ENCODE measurements at regions not wholly inside any gene's neighbourhood (a gene's known extent, or its start where the extent isn't known, plus 50 kb on each side); places are given as distances from the start of the nearest gene placed in this dataset.

DNA sequence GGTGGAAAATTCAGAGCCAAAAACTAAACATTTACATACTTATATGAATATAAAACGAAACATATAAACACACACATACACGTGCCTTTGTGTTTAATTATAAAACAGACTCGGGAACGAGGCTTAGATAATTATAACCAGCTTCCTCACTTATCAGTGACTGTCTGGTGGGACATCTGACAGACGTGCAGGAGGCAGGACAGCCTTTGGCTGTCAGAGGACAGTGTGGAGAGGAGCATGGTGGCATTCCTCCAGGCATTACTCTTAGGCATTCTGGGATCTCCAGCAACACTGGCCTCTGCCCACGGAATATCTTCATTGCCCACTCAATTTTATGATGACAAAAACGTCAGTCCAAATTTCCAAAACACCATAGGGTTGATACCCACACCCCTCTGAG lies 262.2 kb upstream of the NFE2L3 start:
- Mint-ChIP-seq H3K9me3 (no peaks in the 10 kb centered on the region), H3K27ac (no peak overlapping the region), H3K27me3 (peaks cover 23% of the 10 kb centered on the region), H3K4me3 (no peak overlapping the region), H3K4me1 (peaks cover 14% of the 10 kb centered on the region), H3K36me3 (ENCODE audit: low read depth) (peaks cover 2% of the 10 kb centered on the region)
- DNase-seq, result no peak
- intact Hi-C loops (cut with micrococcal nuclease), result loop anchor here (5.0 to 10.0 kb wide), 2 partner anchors 265 to 398 kb away; partner anchors contain the start of gene NFE2L3

DNA sequence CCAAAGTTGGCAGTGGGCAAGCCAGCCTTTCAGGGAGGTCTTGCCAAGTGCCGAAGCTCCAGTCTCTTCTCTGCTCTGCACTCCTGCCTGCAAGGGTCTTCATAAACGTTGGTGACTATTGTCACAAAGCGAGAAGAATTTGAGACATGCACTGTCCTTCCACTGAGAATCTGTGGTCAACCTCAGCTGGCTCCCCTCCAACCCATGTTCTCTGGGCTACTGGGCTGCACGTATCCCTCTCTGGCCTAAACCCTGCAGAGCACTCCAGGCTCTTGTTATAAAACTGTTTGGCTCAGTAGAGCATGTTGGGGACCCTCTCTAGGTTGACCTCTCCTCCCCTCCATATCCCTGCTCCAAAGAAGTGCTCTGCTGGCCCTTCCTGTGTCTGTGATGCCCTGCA lies 260.4 kb upstream of the NFE2L3 start:
- H3K36me3 Mint-ChIP-seq (ENCODE audit: low read depth), result peaks cover 2% of the 10 kb centered on the region

DNA sequence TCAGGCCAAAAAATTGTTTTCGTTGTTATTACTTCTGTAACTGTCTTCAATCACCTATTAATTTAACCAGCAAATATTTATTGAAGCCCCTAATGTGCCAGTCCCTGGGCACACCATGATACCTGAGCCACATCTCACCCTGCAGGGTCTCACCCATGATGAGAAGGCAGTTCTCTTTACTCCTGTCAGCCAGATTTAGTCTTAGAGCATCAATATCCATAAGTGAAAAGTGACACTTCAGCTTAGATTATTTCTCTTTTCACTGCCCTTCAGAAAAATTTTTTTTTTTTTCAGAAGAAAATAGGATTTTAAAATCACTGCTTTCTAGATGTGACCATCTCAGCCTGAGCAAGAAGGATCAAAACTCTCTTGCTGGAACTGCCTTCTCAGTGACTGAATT lies 258.6 kb upstream of the NFE2L3 start:
- intact Hi-C loops (cut with micrococcal nuclease), result loop anchor here (1.0 to 10.0 kb wide), 6 partner anchors 168 to 607 kb away; partner anchors contain the start of gene NFE2L3
- H3K36me3 Mint-ChIP-seq (ENCODE audit: low read depth), result peaks cover 2% of the 10 kb centered on the region
- peaks cover 25% of the 10 kb centered on the region for H3K4me1 Mint-ChIP-seq
- H3K27ac Mint-ChIP-seq, result no peak overlapping the region
- no peak for DNase-seq
- peak overlapping the region; percentile 88 for H3K4me3 Mint-ChIP-seq
- H3K9me3 Mint-ChIP-seq, result no peaks in the 10 kb centered on the region
- H3K27me3 Mint-ChIP-seq, result peaks cover 26% of the 10 kb centered on the region

More for the DNA sequence above, 260.4 kb upstream of the NFE2L3 start:
- no peak for DNase-seq
- no peak overlapping the region for H3K27ac Mint-ChIP-seq
- peaks cover 23% of the 10 kb centered on the region for H3K4me1 Mint-ChIP-seq
- peaks cover 21% of the 10 kb centered on the region for H3K27me3 Mint-ChIP-seq
- H3K9me3 Mint-ChIP-seq, result no peaks in the 10 kb centered on the region
- H3K4me3 Mint-ChIP-seq, result no peak overlapping the region
- intact Hi-C loops (cut with micrococcal nuclease), result loop anchor here (5.0 to 10.0 kb wide), 2 partner anchors 263 to 396 kb away; partner anchors contain the start of gene NFE2L3

DNA sequence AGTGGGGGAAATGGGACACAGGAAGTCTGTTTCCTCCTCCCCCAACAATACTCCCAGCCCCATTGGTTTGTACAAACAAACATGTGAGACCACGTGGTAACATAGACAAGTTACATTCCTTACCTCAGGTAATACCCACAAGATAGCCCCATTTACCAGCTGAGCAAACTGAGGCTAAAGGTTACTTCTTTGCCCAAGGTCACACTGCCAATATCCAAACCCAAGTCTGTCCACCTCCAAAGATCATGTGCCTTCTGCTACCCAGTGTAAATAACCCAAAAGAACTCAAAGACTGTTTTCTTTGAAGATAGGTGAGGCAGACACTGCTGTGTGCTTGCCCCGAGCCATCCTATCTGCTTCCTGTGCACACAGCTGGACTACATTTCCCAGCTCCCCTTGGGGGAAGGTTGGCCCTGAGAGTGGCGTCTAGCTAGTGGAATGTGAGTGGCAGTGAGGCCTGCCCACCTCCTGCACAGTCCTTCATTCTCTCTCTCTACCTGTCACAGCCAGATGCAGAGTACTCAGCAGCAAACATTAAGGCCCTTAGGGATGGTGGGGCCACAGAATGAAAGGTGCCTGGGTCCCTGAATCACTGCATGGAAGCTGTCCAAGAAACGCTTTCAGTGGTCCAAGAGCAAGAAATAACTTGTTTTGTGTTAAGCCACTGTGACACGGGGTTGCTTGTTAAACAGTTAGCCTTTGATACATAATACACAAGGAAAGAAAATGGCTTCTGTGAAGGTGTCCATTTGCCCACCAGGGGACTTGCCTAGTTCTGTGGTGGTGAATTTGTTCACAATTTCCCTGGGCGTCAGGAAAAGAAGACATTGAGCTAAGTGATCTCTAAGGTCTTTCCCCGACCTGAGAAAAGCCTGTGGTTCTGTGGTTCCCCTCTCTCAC lies 257.7 kb upstream of the NFE2L3 start:
- Mint-ChIP-seq H3K9me3 (no peaks in the 10 kb centered on the region), H3K36me3 (ENCODE audit: low read depth) (peaks cover 2% of the 10 kb centered on the region), H3K27ac (no peak overlapping the region), H3K4me1 (peaks cover 25% of the 10 kb centered on the region), H3K27me3 (peaks cover 20% of the 10 kb centered on the region), H3K4me3 (peak overlapping the region; percentile 75)
- DNase-seq, result peak; percentile 76
- intact Hi-C loops (cut with micrococcal nuclease), result loop anchor here (2.0 to 10.0 kb wide), 4 partner anchors 57 to 773 kb away; partner anchors contain the start of gene NFE2L3

DNA sequence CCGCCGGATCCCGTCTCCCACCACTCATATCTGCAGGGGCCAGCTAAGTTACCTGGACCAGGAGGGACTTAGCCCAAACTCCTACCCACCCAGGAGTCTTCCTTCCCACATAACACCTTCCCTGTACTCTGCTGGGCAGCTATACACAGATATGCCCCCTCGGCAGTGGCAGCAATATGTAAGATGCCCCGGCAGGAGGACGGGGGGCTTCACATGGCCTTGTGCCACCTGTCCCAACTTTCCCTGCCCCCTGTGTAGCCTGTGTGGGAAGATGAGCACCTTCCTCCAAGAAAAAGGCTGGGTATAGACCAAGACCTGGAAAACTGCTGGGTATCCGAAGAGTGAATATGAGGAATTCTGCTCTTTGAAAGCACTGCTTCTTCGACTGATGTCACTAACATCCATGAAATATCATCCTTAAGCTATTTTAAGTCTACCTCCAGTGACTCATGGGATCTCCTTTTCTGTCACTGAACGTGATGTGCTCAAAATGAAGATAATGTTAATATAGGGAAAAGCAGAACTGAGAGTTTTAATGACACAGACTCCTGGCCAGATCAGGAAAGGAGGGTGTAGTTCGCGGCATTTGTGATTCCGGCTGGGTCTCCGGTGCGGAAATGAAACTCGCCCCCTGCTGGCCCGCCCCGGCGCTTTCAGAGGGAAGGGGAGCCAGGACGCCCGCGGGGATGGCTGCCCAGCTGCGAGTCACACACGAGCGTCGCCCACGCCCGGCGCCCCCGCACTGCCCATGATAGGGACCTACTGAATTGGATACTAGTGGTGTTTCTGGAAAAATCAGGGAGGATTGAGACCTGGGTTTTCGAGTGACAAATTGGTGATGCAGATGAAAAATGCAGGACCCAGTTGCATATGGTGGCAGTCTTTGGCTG lies 256.9 kb upstream of the NFE2L3 start:
- H3K9me3 Mint-ChIP-seq, result no peaks in the 10 kb centered on the region
- intact Hi-C loops (cut with micrococcal nuclease), result loop anchor here (2.0 to 10.0 kb wide), 4 partner anchors 56 to 772 kb away; partner anchors contain the start of gene NFE2L3
- peaks cover 2% of the 10 kb centered on the region for H3K36me3 Mint-ChIP-seq (ENCODE audit: low read depth)
- H3K27ac Mint-ChIP-seq, result no peak overlapping the region
- H3K4me1 Mint-ChIP-seq, result peaks cover 25% of the 10 kb centered on the region
- H3K27me3 Mint-ChIP-seq, result peaks cover 17% of the 10 kb centered on the region
- H3K4me3 Mint-ChIP-seq, result peak overlapping the region; percentile 75
- peak; percentile 90 for DNase-seq

DNA sequence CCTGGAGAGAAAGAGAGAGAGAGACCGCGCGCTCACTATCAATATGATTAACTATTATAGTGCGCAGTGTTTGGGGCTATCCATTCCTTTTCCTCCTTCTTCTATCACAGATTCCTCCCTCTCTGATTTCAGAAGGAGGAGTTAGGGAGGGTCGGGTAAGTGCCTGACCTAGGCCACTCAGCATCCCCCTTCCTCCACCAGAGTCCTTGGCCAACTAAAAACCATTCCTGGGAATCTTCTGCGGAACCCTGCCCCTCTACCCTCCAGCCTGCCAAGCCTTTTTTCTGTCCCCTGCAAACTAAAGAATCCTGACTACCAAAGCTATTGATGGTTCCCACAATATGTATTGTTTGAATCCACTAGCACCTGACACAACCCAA lies 256.2 kb upstream of the NFE2L3 start:
- no peak for DNase-seq
- Mint-ChIP-seq H3K27me3 (peaks cover 17% of the 10 kb centered on the region), H3K36me3 (ENCODE audit: low read depth) (peaks cover 2% of the 10 kb centered on the region), H3K4me1 (peaks cover 25% of the 10 kb centered on the region), H3K27ac (no peak overlapping the region), H3K4me3 (peak overlapping the region; percentile 75), H3K9me3 (no peaks in the 10 kb centered on the region)
- intact Hi-C loops (cut with micrococcal nuclease), result loop anchor here (2.0 to 10.0 kb wide), 4 partner anchors 45 to 771 kb away; partner anchors contain the start of gene NFE2L3

DNA sequence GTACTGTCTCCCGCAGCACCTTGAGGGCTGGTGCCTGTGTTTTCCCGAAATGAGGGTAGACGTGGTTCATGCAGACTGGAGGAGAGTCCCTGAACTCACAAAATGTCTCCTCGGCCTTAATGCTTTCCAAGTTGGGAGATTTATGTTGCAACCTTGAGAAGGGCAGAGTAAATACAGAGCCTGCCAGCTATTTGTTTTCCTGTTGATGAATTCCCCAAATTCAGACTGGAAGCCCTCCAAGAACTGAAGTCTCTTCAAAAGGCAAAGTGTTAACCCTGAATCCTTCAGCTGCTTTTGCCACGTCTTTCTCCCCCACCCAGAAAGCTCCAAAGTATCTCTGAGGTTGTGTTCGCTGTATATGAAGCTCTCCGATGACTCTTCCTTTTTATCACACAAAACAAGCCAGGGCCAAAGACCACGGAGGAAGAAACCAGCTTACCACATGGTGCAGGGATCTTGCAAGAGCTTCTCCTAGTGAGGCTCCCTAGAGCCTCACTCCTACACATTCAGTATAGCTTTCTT lies 254.7 kb upstream of the NFE2L3 start:
- Mint-ChIP-seq H3K4me1 (peaks cover 25% of the 10 kb centered on the region), H3K27me3 (peaks cover 14% of the 10 kb centered on the region), H3K4me3 (no peak overlapping the region), H3K36me3 (ENCODE audit: low read depth) (peaks cover 2% of the 10 kb centered on the region), H3K9me3 (no peaks in the 10 kb centered on the region), H3K27ac (no peak overlapping the region)
- intact Hi-C loops (cut with micrococcal nuclease), result loop anchor here (2.0 to 10.0 kb wide), 2 partner anchors 43 to 257 kb away; partner anchors contain the start of gene NFE2L3
- no peak for DNase-seq

DNA sequence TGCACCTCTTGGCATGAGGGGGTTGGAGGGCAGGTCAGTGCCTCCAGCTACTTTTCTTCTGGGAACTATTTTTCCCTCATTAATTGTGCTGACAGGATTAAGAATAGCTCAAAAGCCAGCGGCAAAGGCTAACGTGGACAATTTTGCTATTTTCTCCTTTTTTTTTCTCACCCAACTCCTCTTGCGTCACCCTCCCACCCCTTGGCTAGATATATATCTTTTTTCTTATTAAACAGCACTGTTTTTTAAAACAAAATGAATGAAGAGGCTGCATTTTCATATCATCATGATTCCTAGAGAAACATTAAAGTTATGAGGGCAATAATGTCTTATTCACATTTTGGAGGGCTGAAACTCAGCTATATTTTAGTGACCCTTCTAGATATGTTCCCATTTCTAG lies 251.8 kb upstream of the NFE2L3 start:
- H3K4me3 Mint-ChIP-seq, result no peak overlapping the region
- H3K36me3 Mint-ChIP-seq (ENCODE audit: low read depth), result no peaks in the 10 kb centered on the region
- DNase-seq, result no peak
- no peak overlapping the region for H3K27ac Mint-ChIP-seq
- H3K9me3 Mint-ChIP-seq, result no peaks in the 10 kb centered on the region
- peaks cover 6% of the 10 kb centered on the region for H3K4me1 Mint-ChIP-seq
- intact Hi-C loops (cut with micrococcal nuclease), result no loop called here
- peaks cover 18% of the 10 kb centered on the region for H3K27me3 Mint-ChIP-seq

DNA sequence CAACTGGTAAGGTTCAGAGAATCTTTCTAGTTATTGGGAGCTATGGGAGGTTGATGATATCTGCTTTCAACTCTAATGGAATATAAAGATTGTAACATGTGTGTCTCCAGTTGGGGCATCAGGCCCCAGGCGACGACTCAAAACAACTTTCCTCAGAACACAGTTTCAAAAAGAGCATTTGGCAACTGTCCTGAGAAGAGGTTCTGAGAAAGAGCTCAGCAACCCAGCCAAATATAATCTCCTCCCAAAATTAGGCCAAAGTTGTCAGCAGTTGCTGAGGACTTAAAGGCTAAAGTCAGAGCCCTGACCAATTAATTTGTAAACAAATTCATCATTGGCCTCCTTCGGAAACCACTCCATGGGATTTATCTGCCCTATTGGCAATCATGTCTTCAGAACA lies 251.1 kb upstream of the NFE2L3 start:
- no peaks in the 10 kb centered on the region for H3K36me3 Mint-ChIP-seq (ENCODE audit: low read depth)
- no peak overlapping the region for H3K4me3 Mint-ChIP-seq
- H3K27me3 Mint-ChIP-seq, result peaks cover 18% of the 10 kb centered on the region
- H3K4me1 Mint-ChIP-seq, result peaks cover 4% of the 10 kb centered on the region
- no peak overlapping the region for H3K27ac Mint-ChIP-seq
- intact Hi-C loops (cut with micrococcal nuclease), result no loop called here
- no peaks in the 10 kb centered on the region for H3K9me3 Mint-ChIP-seq
- DNase-seq, result peak; percentile 24

DNA sequence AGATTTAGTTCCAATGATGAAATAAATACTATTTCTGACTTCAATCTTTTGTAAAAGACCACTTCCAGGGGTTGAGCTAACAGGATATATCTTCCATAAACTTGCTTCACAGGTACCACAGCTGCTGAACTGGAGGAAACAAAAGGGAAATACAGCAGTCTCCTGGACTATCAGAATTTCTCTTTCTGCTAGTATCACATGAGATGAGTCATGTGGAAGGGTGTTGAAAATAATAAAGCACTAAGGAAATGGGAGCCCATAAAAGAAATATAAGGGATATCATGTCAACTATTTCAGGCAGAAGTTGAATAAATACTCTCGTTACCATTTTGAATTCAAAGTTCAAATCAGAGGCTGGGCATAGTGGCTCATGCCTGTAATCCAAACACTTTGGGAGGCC lies 250.3 kb upstream of the NFE2L3 start:
- peak; percentile 5 for DNase-seq
- no peaks in the 10 kb centered on the region for H3K9me3 Mint-ChIP-seq
- H3K36me3 Mint-ChIP-seq (ENCODE audit: low read depth), result no peaks in the 10 kb centered on the region
- H3K27ac Mint-ChIP-seq, result no peak overlapping the region
- H3K4me1 Mint-ChIP-seq, result peaks cover 6% of the 10 kb centered on the region
- H3K27me3 Mint-ChIP-seq, result peaks cover 17% of the 10 kb centered on the region
- intact Hi-C loops (cut with micrococcal nuclease), result no loop called here
- no peak overlapping the region for H3K4me3 Mint-ChIP-seq

DNA sequence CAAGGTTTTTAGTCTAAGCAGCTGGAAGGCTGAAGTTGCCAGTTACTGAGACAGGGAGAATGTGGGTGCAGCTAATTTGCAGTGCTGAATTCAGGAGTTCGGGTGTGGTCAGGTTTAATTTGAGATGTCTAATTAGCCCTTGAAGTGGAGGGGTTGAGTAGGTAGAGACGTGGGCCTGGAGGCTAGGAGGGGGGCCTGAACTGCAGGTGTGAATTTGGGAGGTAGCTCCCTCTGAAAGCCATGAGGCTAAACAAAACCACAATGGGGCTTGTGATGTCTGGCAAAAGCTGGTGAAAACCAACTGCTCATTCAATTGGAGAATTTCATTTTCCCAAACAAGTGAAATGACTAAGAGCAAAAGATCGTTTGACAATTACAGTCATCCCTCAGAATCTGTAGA lies 246.0 kb upstream of the NFE2L3 start:
- H3K27ac Mint-ChIP-seq, result no peak overlapping the region
- H3K4me3 Mint-ChIP-seq, result no peak overlapping the region
- H3K36me3 Mint-ChIP-seq (ENCODE audit: low read depth), result no peaks in the 10 kb centered on the region
- H3K4me1 Mint-ChIP-seq, result peaks cover 4% of the 10 kb centered on the region
- H3K27me3 Mint-ChIP-seq, result peaks cover 8% of the 10 kb centered on the region
- DNase-seq, result peak; percentile 28
- intact Hi-C loops (cut with micrococcal nuclease), result no loop called here
- no peaks in the 10 kb centered on the region for H3K9me3 Mint-ChIP-seq

DNA sequence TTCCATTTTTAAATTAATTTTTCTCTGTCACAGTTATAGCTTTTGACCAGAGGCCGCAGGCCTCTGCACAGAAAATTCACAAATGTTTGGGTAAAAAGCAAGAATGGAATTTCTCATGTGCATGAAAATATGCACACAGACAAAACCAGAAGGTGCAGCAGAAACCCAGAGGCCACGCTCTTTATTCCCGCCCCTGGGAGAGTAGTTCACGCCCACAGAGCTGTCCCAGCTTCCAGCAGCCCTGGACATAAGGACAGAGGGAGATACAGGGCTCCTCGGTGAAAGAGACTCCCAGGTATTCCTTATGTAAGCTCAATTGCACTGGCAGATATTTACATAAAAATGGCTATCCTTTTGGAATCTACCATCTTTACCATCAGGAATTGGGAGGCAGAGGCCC lies 245.2 kb upstream of the NFE2L3 start:
- peak; percentile 9 for DNase-seq
- intact Hi-C loops (cut with micrococcal nuclease), result no loop called here
- Mint-ChIP-seq H3K4me1 (peaks cover 4% of the 10 kb centered on the region), H3K4me3 (no peak overlapping the region), H3K36me3 (ENCODE audit: low read depth) (no peaks in the 10 kb centered on the region), H3K27me3 (peaks cover 6% of the 10 kb centered on the region), H3K9me3 (no peaks in the 10 kb centered on the region), H3K27ac (no peak overlapping the region)

DNA sequence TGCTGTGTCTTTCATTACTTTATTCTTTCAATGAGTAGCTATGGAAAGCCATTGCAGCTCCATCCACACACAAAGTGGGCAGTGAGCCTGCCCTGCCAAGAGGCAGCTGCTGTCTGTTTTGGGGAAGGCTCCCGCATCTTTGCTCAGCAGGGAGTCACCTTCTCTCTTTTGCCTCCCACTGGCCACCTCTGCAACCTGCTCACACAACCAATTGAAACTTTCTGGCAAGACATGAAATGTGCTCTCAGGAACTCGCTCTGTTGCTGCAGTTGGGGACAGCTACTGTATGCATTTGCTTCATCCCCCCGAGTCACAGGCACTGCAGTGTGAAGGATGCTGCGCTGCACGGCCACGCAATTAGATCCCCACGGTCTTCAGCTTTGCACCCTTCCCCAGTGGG lies 244.8 kb upstream of the NFE2L3 start:
- H3K27ac Mint-ChIP-seq, result no peak overlapping the region
- intact Hi-C loops (cut with micrococcal nuclease), result no loop called here
- peak; percentile 39 for DNase-seq
- H3K9me3 Mint-ChIP-seq, result no peaks in the 10 kb centered on the region
- peaks cover 5% of the 10 kb centered on the region for H3K27me3 Mint-ChIP-seq
- peaks cover 4% of the 10 kb centered on the region for H3K4me1 Mint-ChIP-seq
- no peak overlapping the region for H3K4me3 Mint-ChIP-seq
- H3K36me3 Mint-ChIP-seq (ENCODE audit: low read depth), result no peaks in the 10 kb centered on the region

Data from activated CD4-positive, alpha-beta T cell treated with anti-CD3 and anti-CD28 coated beads, Interleukin-2, amount 10 ng/mL, durations not matched to agents 24 days and 14 days (primary cell).